Stimulated activated naive CD4-positive, alpha-beta T cell treated with Interleukin-2 at 50 U/mL for 16 hours (primary cell): ENCODE measurements at regions not wholly inside any gene's neighbourhood (a gene's known extent, or its start where the extent isn't known, plus 50 kb on each side); places are given as distances from the start of the nearest gene placed in this dataset.

Experiments used
- DNase-seq: peaks from one replicate; lab custom pipeline; 2025; lab: John Stamatoyannopoulos, UW

DNA sequence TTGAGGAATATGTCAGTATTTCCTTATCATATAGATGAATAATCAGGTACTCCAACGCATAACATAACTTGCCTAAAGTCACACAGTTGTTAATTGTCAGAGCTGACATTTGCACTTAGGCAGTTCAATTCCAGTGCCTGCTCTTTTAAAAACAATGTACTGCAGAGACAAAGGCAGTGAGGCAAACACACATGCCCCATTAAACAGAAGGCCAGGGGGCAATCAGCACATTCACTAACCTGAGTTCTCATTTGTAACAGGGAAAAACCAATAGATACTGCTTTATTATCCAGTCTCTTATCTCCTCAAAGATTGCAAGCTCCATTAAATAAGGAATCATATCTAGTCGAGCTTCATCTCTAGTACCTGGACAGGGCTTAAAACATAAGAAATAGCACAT is 1017.4 kb downstream of the SQOR start:
- no peak for DNase-seq

- no peak for DNase-seq
Measured at GRCh38 chr15:46654993-46655392, 1020.2 kb downstream of the SQOR start.

- DNase-seq: no peak
Measured at GRCh38 chr15:46660096-46660842, 1025.4 kb downstream of the SQOR start.

DNA sequence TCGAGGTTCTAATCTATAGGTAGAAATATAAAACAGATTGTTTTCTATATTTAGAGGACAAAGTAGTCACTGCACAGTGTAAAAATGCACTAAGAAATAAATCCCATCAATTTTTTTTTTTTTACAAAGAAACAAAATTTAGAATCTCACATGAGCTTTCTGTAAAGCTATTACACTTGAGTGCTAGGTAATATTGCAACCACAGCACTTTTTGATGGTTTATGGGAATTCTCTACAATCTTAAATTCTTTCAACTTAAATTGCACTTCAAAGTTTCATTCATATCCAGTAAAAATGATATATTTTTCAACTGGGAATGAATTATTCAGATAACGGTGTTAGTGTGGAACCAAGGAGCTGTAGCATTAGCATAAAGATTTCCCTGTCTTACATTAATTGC is 1035.4 kb downstream of the SQOR start:
- DNase-seq: no peak

DNA sequence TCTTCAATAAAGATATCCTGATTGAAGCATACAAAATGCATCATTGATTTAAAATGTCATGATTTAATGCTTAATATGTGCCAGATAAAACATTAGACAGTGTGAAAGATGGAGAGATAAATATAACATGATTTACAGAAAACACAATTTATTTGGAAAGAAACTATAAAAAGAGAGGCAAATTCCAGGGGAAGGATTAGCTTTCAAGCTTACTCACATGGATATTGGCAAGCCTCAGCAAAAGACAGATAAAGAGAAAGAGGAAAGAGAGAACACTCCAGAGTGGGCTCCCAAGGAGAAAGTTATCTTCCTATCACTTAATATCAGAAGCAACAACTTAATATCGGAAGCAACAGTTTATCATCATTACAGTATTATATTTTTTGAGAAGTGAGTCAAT is 1036.5 kb downstream of the SQOR start:
- no peak for DNase-seq

GRCh38 chr15:46672041-46672440 is 1037.2 kb downstream of the SQOR start:
- DNase-seq: no peak

- DNase-seq: no peak
Measured at GRCh38 chr15:46676233-46677206, 1040.8 kb upstream of the SEMA6D start.

GRCh38 chr15:46677491-46677890 is 1039.8 kb upstream of the SEMA6D start:
- DNase-seq: no peak

DNA sequence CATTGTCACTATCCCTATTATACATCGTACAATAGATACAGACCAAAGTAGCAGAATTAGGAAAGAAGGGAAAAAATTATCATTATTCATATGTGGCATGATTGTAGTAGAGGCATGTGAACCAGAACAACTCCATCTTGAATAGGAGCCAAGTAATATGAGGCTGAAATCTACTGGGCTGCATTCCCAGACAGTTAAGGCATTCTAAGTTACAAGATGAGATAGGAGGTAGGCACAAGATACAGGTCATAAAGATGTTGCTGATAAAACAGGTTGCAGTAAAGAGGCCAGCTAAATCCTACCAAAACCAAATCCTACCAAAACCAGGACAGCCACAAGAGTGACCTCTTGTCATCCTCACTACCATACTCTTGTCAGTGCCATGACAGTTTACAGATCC is 1035.4 kb upstream of the SEMA6D start:
- no peak for DNase-seq

DNA sequence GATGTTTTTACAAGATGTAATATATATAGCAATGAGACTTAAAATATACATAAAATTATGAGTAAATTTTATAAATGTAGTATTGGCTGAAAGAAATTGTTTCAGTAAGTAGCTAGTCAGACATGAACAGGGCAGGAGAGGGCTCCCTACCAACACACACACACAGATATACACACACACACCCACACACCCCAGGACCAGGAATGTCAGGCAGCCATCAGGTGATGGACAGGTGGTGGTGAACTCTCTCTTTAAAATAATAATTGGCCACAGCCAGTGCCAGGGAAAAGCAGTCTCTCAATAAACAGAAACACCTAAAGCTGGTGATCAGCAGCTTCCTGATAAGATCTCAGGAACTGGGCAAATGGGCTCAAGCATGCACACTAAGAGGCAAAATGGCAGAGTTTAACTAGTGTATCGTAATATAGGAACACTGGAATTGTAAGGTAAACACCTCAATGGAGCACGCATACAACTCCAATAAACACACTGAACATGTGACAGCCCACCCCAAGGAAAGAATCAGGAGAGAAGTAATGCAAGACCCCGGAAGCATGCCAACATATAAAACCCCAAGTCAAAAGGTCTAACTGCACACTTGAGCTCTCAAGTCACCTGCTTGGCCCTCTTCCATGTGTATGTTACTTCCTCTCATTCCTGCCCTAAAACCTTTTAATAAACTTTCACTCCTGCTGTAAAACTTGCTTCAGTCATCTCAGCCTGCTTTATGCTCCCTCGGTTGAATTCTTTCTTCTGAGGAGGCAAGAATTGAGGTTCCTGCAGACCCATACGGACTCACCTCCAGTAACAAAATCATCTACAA is 1034.1 kb upstream of the SEMA6D start:
- DNase-seq: no peak

- DNase-seq: no peak
Measured at GRCh38 chr15:46685096-46685495, 1032.2 kb upstream of the SEMA6D start.

DNA sequence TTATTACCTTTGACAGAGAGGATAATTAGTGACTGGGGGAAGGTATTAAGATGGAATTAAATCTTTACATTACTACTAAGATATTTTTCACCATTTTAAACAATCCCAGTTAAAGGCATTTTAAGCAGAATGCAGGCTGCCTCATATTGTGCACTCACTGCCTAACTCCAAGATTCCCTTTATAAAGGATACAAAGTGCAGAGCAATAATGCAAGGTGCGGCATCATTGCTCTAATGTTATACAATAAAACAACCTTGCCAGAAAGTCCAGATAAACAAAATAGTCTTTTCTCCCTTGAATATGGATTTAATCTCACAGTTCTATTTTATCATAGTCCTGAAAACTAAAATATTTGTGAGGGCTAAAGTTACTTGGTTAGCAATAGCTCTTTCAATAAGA is 1031.6 kb upstream of the SEMA6D start:
- DNase-seq: no peak

GRCh38 chr15:46696281-46696680 is 1021.0 kb upstream of the SEMA6D start:
- DNase-seq: no peak

DNA sequence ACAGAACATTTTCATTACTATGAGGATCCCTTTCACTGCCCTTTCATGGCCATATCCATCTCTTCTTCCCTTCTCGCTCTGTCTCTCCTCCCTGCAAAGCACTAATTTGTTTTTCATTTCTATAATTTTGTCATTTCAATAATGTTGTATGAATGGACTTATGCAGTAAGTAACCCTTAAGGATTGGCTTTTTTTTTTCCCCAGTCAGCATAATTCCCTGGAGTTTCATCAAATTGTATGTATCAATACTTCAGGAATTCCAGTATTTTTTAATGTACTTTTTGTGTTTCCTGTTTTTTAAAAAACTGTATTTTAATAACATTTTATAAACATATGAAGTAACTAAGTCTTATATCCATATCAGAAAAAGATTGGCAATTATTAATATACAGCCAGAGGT is 1016.0 kb upstream of the SEMA6D start:
- no peak for DNase-seq

- no peak for DNase-seq
Measured at GRCh38 chr15:46701896-46702295, 1015.4 kb upstream of the SEMA6D start.

DNA sequence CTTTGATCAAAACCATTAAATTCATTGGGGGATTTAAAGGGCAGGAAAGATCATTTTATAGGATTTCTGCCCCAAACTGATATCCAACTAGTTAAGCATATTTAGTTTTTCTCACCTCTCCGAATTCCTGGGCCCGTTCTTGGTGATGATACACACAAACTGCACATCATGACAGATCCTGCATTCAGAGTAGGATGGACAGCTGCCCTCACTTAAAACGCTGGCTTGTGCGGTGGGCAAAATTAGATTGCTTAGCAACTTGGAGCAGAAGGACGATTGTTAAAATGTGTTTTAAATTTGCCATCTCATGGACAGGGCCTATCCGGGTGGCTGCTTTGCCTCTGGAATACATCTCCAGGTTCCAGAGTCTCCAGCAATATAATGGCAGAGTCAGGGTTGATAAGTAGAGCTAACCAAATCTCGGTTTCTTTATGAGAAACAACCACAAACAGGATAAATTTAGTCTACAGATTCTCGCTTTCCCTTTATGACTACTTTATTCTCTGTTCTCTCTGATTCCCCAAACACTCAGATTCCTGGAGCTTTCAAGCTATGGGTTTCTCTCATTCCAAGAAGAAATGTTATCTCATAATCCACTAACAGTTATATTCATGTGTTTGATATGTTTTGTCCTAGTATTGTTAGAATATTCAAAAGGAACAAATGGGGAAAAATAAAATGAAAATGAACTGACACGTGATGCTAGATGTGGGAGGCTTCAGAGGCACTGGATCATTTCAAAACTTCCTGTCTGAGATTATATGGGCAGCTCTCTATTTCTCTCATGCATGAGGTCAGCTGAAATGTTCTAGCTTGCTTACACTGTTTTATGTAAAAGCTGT is 1014.1 kb upstream of the SEMA6D start:
- DNase-seq: no peak

GRCh38 chr15:46703871-46704637 is 1013.3 kb upstream of the SEMA6D start:
- DNase-seq: no peak

GRCh38 chr15:46707452-46707851 is 1009.9 kb upstream of the SEMA6D start:
- DNase-seq: no peak

DNA sequence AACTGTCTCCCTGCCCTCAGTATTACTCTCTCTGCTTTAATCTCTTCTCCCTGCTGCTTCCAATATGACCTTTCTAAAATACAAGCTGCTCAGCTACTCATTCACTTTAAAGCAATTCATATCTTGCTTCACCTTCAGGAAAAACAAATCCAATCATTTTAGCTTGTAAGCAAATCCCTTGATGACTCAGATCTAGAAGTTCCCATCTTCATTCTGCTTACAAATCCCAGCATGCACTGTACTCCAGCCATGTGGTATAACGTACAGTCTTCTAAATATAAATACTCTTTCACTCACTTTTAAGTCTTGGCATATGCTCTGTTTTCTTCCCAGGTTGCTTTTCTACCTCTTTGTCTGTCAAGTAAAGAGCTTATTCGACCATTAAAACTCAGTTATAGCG is 1009.1 kb upstream of the SEMA6D start:
- DNase-seq: no peak

DNA sequence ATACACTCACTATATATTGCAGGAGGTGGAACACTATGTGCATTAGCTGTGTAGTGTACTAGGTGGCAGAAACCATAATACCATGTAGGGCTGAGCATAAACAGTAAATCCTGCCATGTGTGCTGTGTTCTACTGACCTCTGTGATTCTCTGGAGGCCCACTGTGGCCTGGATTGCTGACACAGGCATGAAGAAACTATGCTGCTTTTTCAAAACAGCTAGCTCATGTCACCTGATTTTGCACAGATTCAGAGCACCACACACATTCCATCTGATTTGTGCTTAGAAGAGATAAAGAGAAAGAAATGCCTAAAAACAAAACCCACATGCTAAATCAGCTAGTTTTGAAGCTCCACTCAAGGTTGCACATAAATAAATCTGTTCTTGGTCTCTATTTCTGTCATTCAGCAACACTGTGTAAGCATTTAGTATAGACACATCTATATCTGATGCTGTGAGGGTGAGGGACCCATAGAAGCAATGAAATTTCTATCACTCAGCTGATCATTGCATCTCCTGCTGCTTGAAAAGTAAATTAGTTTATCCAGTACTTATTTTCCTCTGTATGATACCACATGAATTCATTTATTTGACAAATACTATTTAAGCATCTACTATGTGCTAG is 1007.7 kb upstream of the SEMA6D start:
- no peak for DNase-seq
